ENCODE measurements at regions not wholly inside any gene's neighbourhood (a gene's known extent, or its start where the extent isn't known, plus 50 kb on each side); places are given as distances from the start of the nearest gene placed in this dataset.

DNA sequence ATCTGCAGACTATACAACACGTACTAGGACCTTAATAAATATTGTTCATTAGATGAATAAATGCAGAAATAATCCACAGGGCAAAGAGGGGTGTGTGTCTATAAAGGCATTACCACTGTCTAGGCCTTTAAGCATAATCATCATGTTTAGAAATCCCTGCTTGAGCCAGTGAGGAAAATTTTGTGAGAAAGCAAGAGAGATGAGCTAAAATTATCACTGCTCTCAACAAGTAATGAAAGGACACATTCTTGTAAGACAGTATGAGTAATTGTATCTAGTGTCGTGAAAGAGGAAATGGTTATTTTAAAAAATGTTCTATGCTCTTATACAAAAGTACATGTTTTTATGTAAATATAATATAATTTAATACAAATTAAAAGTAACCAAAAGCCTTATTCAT lies 1699.4 kb downstream of the PCDH9 start:
- TF ChIP-seq, protein P1, sequence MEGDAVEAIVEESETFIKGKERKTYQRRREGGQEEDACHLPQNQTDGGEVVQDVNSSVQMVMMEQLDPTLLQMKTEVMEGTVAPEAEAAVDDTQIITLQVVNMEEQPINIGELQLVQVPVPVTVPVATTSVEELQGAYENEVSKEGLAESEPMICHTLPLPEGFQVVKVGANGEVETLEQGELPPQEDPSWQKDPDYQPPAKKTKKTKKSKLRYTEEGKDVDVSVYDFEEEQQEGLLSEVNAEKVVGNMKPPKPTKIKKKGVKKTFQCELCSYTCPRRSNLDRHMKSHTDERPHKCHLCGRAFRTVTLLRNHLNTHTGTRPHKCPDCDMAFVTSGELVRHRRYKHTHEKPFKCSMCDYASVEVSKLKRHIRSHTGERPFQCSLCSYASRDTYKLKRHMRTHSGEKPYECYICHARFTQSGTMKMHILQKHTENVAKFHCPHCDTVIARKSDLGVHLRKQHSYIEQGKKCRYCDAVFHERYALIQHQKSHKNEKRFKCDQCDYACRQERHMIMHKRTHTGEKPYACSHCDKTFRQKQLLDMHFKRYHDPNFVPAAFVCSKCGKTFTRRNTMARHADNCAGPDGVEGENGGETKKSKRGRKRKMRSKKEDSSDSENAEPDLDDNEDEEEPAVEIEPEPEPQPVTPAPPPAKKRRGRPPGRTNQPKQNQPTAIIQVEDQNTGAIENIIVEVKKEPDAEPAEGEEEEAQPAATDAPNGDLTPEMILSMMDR (IDR thresholded peaks at IDR 0.05; ENCODE audit: insufficient read depth, low read length, poor library complexity, severe bottlenecking) = no peak
- TF ChIP-seq EZH2phosphoT487 (conservative IDR thresholded peaks at IDR 0.05; ENCODE audit: low read length) = no peak

Measured in SU-DHL-6 (cell line).